Type B pancreatic cell (in vitro differentiated cells): ENCODE measurements at regions not wholly inside any gene's neighbourhood (a gene's known extent, or its start where the extent isn't known, plus 50 kb on each side); places are given as distances from the start of the nearest gene placed in this dataset.

Source experiments
- DNase-seq: peaks from one replicate; pipeline ENCODE4 v3.0.0; 2021; ENCODE audit warnings: mixed read lengths; ENCODE audit not compliant: unreplicated experiment; ENCODE audit errors: extremely low spot score
- H3K27ac Mint-ChIP-seq: 2 replicates; pipeline ENCODE4 v1.8.0; 2021; ENCODE audit warnings: mild to moderate bottlenecking, mixed read lengths
- H3K27me3 Mint-ChIP-seq: 2 replicates; pipeline ENCODE4 v1.8.0; 2021; ENCODE audit warnings: mixed read lengths
- H3K36me3 Mint-ChIP-seq: 2 replicates; pipeline ENCODE4 v1.8.0; 2021; ENCODE audit warnings: mixed read lengths
- H3K4me1 Mint-ChIP-seq: one replicate; pipeline ENCODE4 v1.8.0; 2021; ENCODE audit warnings: mixed read lengths; ENCODE audit not compliant: unreplicated experiment
- H3K4me3 Mint-ChIP-seq: 2 replicates; pipeline ENCODE4 v1.8.0; 2021; ENCODE audit warnings: mild to moderate bottlenecking, mixed read lengths
- H3K9me3 Mint-ChIP-seq: 2 replicates; pipeline ENCODE4 v1.8.0; 2021; ENCODE audit warnings: mixed read lengths
- TF ChIP-seq, protein P1 (sequence below): fragments of 200-600 bp; sonication (generic); conservative IDR thresholded peaks from 2 replicates; pipeline ENCODE4 v1.5.0; 2021; ENCODE audit warnings: antibody characterized with exemption, mild to moderate bottlenecking

DNA sequence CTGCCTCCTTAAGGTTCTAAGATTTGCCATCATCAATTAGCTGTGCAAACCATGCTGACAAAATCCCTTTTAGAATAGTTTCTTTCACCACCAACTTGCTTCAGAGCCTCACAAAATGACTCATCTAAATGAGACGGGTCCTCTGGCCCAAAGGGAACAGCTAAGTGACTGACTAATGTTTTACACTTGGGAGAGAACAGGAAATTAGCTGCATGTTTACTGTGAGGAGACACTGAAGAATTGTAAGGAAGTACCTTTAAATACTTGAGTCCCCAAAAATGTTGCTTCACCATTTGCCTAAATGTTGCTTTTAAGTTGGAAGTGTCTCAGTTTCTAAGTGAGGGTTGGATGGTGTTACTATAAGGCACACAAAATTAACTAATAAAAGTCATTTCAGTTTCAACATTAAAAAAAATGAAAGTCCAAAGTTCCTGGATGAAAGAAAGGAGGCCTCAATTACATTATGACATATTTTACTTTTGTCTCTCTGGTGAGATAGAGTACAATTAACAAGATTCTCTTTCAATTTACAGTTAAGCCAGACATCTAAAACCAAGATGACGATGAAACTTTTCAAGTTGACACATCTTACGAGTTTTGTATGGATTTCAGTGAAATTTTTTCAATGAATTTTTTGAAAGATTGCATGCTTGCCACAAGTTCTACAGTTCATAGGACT is 229.1 kb upstream of the FN1 start:
- DNase-seq, result no peak

DNA sequence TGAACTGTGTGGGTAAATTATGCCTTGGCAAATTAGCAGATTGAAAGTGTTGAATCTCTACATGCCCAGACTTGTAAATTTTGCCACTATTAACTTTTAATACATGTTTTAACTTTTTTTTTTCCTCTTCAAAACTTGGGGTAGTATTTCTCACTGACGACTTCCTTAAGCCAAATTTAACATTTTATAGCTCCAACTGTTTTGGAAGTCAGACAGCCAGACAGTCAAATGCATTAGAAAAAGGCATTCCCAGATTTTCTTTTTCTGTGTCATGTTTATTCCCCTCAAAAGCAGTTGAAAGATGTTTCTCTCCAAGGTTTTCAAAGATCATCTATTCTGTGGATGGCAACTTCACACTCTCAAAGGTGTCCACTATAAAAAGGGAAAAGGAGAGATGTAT is 226.8 kb upstream of the FN1 start:
- Mint-ChIP-seq H3K27ac (no peak overlapping the region), H3K27me3 (no peaks in the 10 kb centered on the region), H3K4me3 (no peak overlapping the region), H3K9me3 (no peaks in the 10 kb centered on the region), H3K36me3 (no peaks in the 10 kb centered on the region), H3K4me1 (peaks cover 13% of the 10 kb centered on the region)
- TF ChIP-seq, protein P1, sequence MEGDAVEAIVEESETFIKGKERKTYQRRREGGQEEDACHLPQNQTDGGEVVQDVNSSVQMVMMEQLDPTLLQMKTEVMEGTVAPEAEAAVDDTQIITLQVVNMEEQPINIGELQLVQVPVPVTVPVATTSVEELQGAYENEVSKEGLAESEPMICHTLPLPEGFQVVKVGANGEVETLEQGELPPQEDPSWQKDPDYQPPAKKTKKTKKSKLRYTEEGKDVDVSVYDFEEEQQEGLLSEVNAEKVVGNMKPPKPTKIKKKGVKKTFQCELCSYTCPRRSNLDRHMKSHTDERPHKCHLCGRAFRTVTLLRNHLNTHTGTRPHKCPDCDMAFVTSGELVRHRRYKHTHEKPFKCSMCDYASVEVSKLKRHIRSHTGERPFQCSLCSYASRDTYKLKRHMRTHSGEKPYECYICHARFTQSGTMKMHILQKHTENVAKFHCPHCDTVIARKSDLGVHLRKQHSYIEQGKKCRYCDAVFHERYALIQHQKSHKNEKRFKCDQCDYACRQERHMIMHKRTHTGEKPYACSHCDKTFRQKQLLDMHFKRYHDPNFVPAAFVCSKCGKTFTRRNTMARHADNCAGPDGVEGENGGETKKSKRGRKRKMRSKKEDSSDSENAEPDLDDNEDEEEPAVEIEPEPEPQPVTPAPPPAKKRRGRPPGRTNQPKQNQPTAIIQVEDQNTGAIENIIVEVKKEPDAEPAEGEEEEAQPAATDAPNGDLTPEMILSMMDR, result no peak
- DNase-seq, result no peak

More for the DNA sequence above, 229.1 kb upstream of the FN1 start:
- Mint-ChIP-seq H3K27ac (no peak overlapping the region), H3K9me3 (peaks cover 5% of the 10 kb centered on the region), H3K27me3 (peaks cover 5% of the 10 kb centered on the region), H3K4me3 (no peak overlapping the region), H3K4me1 (peaks cover 32% of the 10 kb centered on the region), H3K36me3 (no peaks in the 10 kb centered on the region)
- TF ChIP-seq, protein P1, result no peak

DNA sequence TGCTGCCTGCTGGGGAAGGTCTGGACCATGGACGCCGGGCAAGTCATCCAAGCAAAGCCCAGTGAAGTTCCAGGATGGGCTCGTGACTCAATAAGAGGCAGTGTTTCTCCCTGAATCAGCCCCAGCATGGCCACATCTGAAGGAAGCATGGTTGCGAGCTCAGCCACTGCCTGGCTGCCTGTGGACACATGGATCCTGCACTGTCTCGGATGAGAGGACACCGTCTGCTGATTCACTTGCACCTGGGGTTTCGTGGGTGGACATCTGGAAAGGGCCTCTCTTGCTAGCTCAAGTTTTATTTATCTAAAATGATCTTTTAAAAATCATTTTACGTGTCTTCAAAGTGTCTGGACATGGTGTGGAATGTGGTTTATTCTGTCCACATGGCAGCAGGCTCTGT is 224.8 kb upstream of the FN1 start:
- H3K4me1 Mint-ChIP-seq, result peaks cover 5% of the 10 kb centered on the region
- no peak for DNase-seq

DNA sequence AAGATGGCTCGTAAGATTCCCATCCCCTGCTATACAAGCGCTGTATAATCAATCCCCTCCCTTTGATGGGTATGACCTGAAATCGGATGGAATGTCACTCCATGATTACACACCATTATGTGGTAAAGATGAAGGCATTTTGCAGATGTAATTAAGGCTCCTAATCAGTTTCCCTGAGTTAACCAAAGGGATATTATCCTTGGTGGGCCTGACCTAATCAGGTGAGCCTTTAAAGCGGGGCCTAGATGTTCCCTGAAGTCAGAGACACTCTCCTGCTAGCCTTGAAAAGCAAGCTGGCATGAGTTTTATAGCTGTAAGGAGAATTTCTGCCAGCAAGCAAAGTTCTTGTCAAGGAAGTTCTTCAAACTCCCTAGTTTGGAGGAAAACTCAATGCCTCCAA is 223.8 kb upstream of the FN1 start:
- no peaks in the 10 kb centered on the region for H3K27me3 Mint-ChIP-seq
- no peaks in the 10 kb centered on the region for H3K36me3 Mint-ChIP-seq
- peaks cover 7% of the 10 kb centered on the region for H3K9me3 Mint-ChIP-seq
- H3K27ac Mint-ChIP-seq, result no peak overlapping the region
- peaks cover 8% of the 10 kb centered on the region for H3K4me1 Mint-ChIP-seq
- TF ChIP-seq, protein P1, result no peak
- H3K4me3 Mint-ChIP-seq, result no peak overlapping the region
- DNase-seq, result no peak

More for the DNA sequence above, 224.8 kb upstream of the FN1 start:
- H3K27ac Mint-ChIP-seq, result no peak overlapping the region
- TF ChIP-seq, protein P1, result no peak
- H3K4me3 Mint-ChIP-seq, result no peak overlapping the region
- no peaks in the 10 kb centered on the region for H3K27me3 Mint-ChIP-seq
- peaks cover 7% of the 10 kb centered on the region for H3K9me3 Mint-ChIP-seq
- H3K36me3 Mint-ChIP-seq, result no peaks in the 10 kb centered on the region

DNA sequence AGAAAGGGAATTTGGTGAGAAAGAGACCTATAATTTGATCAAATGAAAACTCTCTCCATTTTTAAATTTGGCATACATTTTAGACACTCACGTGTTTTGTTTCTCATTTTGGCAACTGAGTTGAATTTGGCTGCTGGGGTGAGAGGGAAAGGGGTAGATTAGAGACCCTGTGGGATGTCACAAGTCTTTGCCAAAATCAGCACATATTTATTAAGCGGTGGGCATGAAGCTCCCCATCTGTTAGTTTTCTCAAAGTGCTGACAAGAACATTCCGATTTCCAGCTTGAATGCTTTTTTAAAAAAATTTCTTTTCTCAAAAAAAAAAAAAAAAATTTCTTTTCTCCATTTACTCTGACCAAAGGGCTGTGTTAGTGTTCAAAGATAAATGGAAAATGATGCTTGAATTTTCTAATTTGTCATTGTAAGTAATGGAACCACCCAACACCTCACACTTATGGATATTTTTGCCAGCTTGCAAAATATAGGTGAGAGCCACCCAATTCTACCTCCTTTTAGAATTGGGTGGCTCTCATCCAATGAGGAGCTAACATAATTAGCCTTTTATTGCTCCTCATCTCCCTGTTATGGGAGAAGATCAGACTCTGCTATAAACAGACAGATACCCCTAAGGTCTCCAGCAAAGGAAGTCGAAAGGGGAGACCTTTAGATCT is 222.9 kb upstream of the FN1 start:
- no peak for DNase-seq
- no peaks in the 10 kb centered on the region for H3K36me3 Mint-ChIP-seq
- TF ChIP-seq, protein P1, result no peak
- no peaks in the 10 kb centered on the region for H3K27me3 Mint-ChIP-seq
- no peak overlapping the region for H3K27ac Mint-ChIP-seq
- no peak overlapping the region for H3K4me3 Mint-ChIP-seq
- H3K4me1 Mint-ChIP-seq, result peaks cover 15% of the 10 kb centered on the region
- H3K9me3 Mint-ChIP-seq, result peaks cover 7% of the 10 kb centered on the region
